Activated T-cell treated with anti-CD3 and anti-CD28 coated beads, Interleukin-2, amount 50 U/mL, for 48 hours (primary cell): ENCODE measurements at regions not wholly inside any gene's neighbourhood (a gene's known extent, or its start where the extent isn't known, plus 50 kb on each side); places are given as distances from the start of the nearest gene placed in this dataset.

ENCODE experiments used
- DNase-seq, 2 experiments: peaks; one replicate each; pipeline ENCODE4 v3.0.0-alpha.2; 2020

DNA sequence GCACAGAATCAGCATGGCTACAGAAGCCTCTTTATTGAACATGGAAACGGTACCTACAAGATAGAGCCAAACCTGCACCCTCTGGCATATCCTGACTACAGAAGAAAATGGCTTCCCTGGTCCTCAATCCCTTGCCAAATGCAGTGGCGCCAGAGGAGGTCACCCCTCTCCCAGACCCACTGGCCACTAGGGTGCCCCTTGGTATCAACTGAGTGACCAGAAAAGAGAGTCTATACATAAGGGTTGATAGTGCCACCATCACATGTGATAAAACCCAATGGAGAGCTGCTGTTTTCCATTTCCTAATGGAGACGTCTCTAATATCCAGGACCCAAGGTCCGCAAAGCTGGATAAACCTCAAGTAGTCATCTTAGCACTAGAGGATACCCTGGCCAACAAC, 52.7 kb upstream of the ALK start:
- DNase-seq = no peak

GRCh38 chr2:29977284-29977683, 55.9 kb upstream of the ALK start:
- DNase-seq = no peak

DNA sequence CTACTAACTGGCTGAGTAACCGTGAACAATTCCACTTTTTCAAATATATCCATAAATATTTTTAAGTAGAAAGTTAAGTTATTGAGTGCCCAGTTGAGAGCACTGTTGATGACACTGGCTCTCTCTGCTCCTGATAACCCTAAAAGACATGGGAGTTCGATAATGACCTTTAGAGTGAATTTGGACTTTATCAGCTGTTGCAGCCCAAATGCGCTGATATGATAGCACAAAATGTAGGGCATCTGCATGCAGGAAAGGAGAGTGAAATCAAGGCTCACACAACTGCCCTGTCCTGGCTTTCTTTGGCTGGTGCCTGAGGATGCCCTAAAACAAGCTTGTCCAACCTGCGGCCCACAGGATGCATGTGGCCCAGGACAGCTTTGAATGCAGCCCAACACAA, 60.0 kb upstream of the ALK start:
- no peak for DNase-seq

- DNase-seq = no peak
Observed at GRCh38 chr2:29983308-29983707, 61.9 kb upstream of the ALK start.

- no peak for DNase-seq
Observed at GRCh38 chr2:29987146-29987545, 65.8 kb upstream of the ALK start.

- no peak for DNase-seq
Observed at GRCh38 chr2:29990129-29990528, 68.7 kb upstream of the ALK start.

DNA sequence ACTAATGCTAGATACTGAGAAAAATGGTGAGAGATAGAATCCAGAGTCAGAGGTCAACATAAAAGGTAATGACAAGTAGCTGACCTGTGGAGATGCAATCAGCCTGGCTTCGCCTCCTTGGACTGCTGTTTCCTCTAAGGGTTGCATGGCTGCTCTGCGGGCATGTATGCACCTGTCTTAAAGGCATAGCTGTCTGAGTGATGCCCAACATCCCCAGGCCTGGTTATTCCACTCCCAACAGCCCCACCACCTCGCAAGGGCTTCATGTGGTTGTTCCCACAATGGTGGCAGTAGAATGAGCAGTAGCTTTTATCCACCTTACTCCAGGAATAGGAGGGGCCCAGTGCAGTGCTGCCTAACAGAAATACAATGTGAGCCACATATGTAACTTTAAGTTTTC, 69.7 kb upstream of the ALK start:
- DNase-seq = no peak

GRCh38 chr2:29995241-29995640, 73.9 kb upstream of the ALK start:
- no peak for DNase-seq

DNA sequence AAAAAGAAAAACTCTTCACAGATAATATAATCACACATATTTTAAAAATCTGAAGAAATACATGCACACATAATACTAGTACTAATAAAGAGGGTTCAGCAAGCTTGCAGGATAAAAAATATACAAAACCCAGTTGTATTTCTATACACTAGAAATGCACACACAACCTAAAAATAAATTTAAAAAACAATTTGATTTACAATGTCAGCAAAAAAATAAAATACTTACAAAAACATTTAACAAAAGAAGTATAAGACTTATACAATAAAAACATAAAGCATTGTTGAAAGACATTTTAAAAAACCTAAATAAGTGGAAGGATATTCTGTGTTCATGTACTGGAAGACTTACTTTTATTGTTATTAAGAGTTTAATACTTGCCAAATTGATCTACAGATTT, 81.7 kb upstream of the ALK start:
- DNase-seq = no peak

- no peak for DNase-seq
Observed at GRCh38 chr2:30022444-30023071, 101.2 kb upstream of the ALK start.

- no peak for DNase-seq
Observed at GRCh38 chr2:30024281-30024680, 102.9 kb upstream of the ALK start.

DNA sequence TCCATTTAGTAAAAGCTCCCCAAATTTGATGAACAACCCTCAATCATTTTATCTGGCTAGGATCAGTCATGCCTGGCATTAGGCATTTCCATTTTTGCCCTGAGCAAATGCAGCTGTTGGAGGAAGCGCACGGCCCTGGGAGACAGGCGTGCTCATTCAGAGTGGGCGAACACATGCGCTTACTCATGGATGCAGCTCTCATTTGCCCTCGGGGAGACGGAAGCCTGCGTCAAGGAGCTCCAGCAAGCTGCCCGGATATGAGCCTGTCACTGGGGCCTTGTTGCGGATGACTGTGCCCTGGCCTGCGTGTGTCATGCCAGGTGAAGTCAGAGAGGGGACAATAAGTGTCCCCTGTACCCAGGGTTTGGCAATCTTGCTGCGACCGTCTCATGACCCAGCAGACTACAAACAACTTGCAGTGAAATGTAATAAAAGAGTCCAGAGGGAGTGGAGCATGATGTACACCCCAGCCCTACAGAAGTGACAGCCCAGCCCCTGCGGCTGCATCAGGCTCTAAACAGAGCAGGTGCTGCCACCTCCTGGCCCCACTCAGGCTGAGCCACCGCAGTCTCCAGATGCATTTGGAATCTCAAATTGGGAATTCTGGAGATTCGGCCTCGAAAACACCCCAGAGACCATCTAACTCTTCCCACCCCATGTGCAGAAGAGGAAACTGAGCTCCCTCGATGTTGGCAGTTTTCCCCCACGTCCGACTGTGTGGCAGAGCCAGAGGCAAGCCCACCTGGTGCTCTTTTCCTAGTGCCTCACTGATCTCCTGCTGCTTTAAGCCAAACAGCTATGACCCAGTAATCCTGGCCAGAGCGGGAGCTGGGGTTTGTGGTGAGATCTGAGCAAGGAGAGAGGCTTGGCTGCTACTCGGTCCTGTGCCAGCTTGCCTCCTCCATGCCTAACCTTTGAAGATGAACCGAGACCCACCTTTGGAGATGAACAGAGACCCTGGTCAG, 105.0 kb upstream of the ALK start:
- peak in 1 of 2 experiments; percentile 20 for DNase-seq

GRCh38 chr2:30029804-30030203, 108.4 kb upstream of the ALK start:
- no peak for DNase-seq

DNA sequence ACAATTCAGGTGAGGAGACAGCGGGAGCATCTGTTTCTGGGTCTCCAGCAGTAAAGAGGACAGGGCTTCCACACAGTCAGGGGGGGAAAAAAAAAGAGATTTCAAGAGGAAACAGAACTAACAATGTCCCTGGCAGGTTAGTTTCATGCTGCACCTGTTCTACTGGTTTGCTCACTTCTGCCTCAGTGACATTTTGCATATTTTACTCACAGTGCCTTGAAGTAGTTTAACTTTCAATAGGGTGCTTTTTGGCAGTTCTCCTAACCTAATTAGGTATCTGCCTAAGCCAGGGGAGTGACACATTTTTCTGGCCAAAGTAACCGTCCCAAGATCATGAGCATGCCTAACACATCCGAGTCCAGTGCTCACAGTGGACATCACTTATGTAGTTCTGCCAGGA, 109.0 kb upstream of the ALK start:
- DNase-seq = no peak

- DNase-seq = no peak
Observed at GRCh38 chr2:30031184-30031583, 109.8 kb upstream of the ALK start.

DNA sequence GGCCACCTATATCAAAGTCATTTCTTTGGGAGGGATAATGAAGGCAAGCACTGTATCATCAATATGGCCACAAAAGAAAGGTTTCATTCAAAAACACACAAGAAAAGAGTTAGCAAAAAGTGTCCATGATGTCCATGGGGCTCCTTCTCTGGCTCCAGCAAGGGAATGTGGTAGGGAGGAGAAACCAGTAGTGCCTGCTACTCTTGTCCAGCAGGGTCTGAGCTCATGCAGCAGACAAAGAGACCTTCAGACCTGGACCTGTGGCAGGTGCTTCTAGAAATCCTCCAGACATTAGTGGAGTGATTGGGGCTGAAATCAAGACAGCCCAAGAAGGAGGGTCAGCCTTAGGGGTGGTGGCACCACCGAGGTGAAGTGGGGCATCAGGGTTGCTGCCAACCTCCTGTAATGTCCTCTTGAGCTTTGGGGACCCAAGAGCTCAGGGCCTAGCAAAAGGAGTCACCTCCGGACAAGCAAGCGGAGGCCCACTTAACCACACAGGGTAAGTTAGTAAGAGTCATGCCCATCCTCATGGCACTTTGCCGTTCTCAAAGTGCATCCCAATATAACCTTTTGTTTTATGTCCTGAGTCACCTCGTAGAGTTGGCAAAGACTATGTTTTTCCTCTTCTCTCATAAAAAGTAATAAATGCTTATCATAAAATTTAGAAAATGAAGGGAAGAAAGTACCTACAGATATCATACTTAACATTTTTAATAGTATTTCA, 112.6 kb upstream of the YPEL5 start:
- DNase-seq = no peak

DNA sequence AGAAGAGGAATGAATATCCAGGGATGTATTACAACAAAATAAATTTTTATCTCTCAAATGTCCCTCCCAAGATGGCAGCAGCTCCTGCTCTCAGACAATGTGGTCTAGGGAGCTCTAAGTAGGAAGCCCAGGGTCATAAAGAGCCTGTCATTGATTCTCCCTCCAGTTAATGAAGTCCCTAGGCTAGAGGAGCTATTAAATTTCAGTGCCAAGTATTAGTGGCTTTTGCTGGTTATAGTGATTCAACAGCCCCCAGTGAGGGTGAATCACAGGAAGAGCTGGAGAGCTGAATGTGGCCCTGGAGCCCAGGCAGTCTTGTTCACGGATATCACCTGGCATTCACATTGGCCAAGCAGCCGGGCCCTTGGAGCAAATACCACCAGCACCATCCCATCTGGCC, 109.8 kb upstream of the YPEL5 start:
- no peak for DNase-seq

GRCh38 chr2:30038419-30038818, 108.4 kb upstream of the YPEL5 start:
- no peak for DNase-seq

DNA sequence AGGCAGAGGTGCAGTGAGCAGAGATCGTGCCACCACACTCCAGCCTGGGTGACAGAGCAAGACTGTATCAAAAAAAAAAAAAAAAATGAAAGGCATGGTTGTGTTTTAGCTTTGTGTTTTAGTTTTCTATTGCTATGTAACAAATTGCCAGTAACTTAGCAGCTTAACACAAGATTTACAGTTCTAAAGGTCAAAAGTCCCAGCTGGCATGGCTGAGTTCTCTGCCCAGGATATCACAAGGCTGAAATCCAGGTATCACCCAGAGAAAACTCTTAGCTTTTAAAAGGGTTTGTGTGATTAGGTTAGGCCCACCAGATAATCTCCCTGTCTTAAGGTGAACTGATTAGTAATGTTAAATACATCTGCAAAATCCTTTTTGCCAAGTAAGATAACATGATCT, 107.7 kb upstream of the YPEL5 start:
- no peak for DNase-seq

- DNase-seq = peak; percentile 35 to 38
Observed at GRCh38 chr2:30040147-30040546, 106.7 kb upstream of the YPEL5 start.

GRCh38 chr2:30041884-30042283, 104.9 kb upstream of the YPEL5 start:
- no peak for DNase-seq

- DNase-seq = no peak
Observed at GRCh38 chr2:30046396-30046795, 100.4 kb upstream of the YPEL5 start.

GRCh38 chr2:30046979-30047378, 99.8 kb upstream of the YPEL5 start:
- no peak for DNase-seq
